Suprapubic skin (tissue), 4 donors: ENCODE measurements at regions not wholly inside any gene's neighbourhood (a gene's known extent, or its start where the extent isn't known, plus 50 kb on each side); places are given as distances from the start of the nearest gene placed in this dataset.

Experiments used
- EP300 ChIP-seq: sonication (generic); formaldehyde crosslinking; IDR thresholded peaks from one replicate; pipeline ENCODE4 v1.6.1; 2017; ENCODE audit warnings: antibody characterized with exemption
- POLR2A ChIP-seq, 2 donors: fragments of 450-650 bp; IDR thresholded peaks; one replicate each; pipeline ENCODE4 v1.6.1; 2017; ENCODE audit warnings: antibody characterized with exemption in 2 of 2, mild to moderate bottlenecking in 2 of 2, moderate library complexity in 2 of 2
- POLR2AphosphoS5 ChIP-seq, 3 donors: sonication (generic); formaldehyde crosslinking; IDR thresholded peaks; one replicate each; pipeline ENCODE4 v1.6.1; 2017; ENCODE audit warnings: antibody characterized with exemption in 3 of 3
- TF ChIP-seq, protein P1 (sequence below), 2 donors: fragments of 200-600 bp in 1 of 2; fragments of 450-650 bp in 1 of 2; sonication (generic) in 1 of 2; IDR thresholded peaks; one replicate each; pipeline ENCODE4 v1.5.1; 2016 to 2019; ENCODE audit warnings: antibody characterized with exemption in 2 of 2, mild to moderate bottlenecking in 1 of 2, moderate library complexity in 1 of 2

DNA sequence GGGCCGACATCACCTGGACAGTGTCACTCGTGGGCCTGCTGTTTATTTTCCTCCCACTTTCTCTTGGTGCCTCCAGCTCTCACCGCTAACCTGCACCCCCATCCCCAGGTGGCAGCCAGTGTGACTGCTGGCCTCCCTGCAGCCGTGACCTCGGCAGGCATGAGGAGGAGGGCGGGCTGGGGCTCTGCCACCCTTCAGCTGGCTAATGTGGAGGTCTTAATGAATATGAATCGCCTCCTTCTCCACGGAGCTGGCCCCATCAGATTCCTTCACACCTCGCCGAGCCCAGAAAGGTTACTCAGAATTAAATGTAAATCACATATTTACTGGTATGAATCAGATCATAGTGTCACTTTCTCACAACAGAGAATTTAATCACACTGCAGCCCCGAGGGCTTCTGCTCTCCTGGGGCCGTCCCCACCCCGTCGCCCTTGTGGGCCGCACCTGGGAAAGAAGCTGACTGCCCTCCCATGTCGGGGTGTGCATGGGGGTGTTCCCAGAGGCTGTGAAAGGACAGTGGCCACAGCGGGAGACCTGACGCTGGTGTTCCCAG lies 171.1 kb upstream of the TLE3 start:
- TF ChIP-seq, protein P1, sequence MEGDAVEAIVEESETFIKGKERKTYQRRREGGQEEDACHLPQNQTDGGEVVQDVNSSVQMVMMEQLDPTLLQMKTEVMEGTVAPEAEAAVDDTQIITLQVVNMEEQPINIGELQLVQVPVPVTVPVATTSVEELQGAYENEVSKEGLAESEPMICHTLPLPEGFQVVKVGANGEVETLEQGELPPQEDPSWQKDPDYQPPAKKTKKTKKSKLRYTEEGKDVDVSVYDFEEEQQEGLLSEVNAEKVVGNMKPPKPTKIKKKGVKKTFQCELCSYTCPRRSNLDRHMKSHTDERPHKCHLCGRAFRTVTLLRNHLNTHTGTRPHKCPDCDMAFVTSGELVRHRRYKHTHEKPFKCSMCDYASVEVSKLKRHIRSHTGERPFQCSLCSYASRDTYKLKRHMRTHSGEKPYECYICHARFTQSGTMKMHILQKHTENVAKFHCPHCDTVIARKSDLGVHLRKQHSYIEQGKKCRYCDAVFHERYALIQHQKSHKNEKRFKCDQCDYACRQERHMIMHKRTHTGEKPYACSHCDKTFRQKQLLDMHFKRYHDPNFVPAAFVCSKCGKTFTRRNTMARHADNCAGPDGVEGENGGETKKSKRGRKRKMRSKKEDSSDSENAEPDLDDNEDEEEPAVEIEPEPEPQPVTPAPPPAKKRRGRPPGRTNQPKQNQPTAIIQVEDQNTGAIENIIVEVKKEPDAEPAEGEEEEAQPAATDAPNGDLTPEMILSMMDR (IDR thresholded peaks at IDR 0.05): no peak
- TF ChIP-seq POLR2AphosphoS5 (IDR thresholded peaks at IDR 0.05): no peak
- TF ChIP-seq POLR2A (IDR thresholded peaks at IDR 0.05): no peak
- TF ChIP-seq EP300: no peak
